Left ventricle myocardium superior (tissue), 1 donor: ENCODE measurements at regions not wholly inside any gene's neighbourhood (a gene's known extent, or its start where the extent isn't known, plus 50 kb on each side); places are given as distances from the start of the nearest gene placed in this dataset.
"Not testable (repeated sequence)": the region's sequence is repeated elsewhere in the genome, so short reads cannot be mapped to it uniquely, and the experiment has no call there.

Experiments used
- ATAC-seq: fragments of 200-7000 bp; cut with Tn5 transposase; one replicate; pipeline ENCODE4 v1.9.1; 2020; ENCODE audit warnings: mild to moderate bottlenecking, moderate library complexity
- DNase-seq: peaks from one replicate; pipeline ENCODE4 v3.0.0-alpha.2; 2020
- intact Hi-C: fragments of 100-400 bp; cut with micrococcal nuclease; formaldehyde crosslinking; loops from one replicate; pipeline ENCODE4 v1.11.0; 2022
- donor health status: DM: no; HTN: yes; CAD: no; lungs with severe emphysema.

- intact Hi-C loops: no loop called here
- DNase-seq: no peak
- no peak for ATAC-seq
These were observed 780.5 kb upstream of the CDH9 start for GRCh38 chr5:27818888-27819287.

- ATAC-seq: no peak
- intact Hi-C loops: no loop called here
These were observed 776.6 kb upstream of the CDH9 start for GRCh38 chr5:27814983-27815382.

GRCh38 chr5:27814286-27814685 is 775.9 kb upstream of the CDH9 start:
- intact Hi-C loops: no loop called here
- peak; percentile 37 for ATAC-seq
- no peak for DNase-seq

More at GRCh38 chr5:27814983-27815382, 776.6 kb upstream of the CDH9 start:
- DNase-seq: no peak

- intact Hi-C loops: no loop called here
- ATAC-seq (no peak), DNase-seq (no peak)
These were observed 772.1 kb upstream of the CDH9 start for GRCh38 chr5:27810458-27810857.

GRCh38 chr5:27797220-27797619 is 758.8 kb upstream of the CDH9 start:
- intact Hi-C loops: no loop called here
- ATAC-seq: no peak
- no peak for DNase-seq

DNA sequence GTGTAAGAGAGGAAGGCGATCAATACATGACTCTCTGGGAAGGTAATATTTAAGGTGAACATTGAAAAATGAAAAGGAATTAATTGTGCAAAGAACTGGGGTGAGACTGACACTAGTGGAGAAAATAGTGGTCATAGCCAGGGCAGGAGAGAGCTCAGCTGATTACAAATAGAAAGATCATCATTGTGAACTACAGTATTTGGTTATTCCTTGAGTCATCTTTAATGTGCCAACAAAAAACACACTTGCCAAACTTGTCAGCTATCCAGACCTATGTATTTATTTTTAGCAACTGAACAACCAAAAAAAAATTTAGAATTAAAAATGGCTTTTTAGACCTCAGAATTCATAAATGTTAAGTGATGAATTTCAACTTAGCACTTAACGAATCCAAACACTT is 749.8 kb upstream of the CDH9 start:
- ATAC-seq (no peak), DNase-seq (no peak)
- intact Hi-C loops: no loop called here

DNA sequence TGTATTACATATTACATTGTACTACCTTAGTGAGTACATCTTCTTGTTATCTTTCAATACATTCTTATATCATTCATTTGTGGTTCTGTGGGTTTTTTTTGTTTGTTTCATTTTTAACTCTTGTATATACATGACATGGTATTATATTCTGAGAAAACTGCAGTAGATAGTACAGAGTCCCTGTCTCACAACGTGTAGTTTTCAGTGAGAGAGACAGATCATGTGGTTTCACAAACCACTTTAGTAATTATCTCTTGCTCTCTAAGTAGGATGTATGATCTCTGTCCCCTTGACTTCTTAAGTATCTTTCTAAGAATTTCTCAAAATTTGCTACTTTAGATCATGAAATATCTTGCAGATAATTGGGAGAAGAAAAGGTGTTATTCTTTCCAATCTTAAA is 745.9 kb upstream of the CDH9 start:
- ATAC-seq: no peak
- intact Hi-C loops: no loop called here

DNA sequence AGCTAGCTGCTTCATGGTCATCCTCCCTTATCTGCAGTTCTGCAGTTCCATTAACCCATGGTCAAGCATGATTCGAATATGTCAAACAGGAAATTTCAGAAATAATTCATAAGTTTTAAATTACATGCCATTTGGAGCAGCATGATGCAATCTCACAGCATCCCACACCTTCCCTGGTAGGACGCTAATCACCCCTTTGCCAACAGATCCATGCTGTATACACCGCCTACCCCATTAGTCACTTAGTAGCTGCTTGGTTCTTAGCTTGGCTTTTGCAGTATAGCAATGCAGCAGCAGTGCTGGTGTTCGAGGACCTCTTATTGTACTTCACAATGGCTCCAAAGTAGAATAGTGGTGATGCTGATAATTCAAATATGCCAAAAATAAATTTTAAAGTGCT is 739.7 kb upstream of the CDH9 start:
- intact Hi-C loops: no loop called here
- ATAC-seq (no peak), DNase-seq (no peak)

More for the DNA sequence above, 745.9 kb upstream of the CDH9 start:
- no peak for DNase-seq

DNA sequence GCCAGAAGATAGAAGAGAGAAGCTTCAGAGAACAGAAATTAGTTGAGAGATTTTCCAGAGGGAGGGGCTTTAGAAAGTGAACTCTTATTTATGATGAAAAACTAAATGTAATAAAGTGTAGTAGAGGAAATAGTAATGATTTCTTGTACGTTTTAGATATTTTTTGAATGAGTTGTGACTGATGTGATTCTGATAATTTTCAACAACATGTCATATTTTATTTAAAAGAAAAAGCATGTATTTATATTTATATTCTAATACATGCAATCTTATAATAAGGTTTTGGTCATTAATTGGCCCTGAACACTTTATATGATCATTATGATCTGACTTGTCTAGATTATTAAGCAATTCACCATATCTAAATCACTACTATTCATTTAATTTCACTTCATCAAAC is 735.2 kb upstream of the CDH9 start:
- ATAC-seq: no peak
- intact Hi-C loops: no loop called here
- DNase-seq: no peak

DNA sequence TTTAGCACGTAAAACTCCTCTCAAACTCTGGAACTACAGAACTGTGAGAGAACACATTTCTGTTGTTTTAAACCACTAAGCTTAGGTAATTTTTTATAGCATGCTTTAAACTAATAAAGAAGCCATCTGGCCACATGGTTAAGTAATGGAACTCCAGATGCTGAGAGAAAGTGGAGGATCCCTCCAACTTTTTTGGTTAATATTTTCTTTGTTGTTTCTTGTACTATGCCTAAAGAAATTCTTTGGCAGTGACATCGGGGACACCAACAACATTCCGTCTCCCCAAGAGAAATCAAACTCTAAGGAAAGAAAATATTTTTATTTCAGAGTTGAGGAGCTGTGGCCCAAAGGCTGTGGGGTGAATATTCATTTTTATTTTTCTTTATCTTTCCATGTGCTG is 734.8 kb upstream of the CDH9 start:
- ATAC-seq: no peak
- no peak for DNase-seq
- intact Hi-C loops: no loop called here

DNA sequence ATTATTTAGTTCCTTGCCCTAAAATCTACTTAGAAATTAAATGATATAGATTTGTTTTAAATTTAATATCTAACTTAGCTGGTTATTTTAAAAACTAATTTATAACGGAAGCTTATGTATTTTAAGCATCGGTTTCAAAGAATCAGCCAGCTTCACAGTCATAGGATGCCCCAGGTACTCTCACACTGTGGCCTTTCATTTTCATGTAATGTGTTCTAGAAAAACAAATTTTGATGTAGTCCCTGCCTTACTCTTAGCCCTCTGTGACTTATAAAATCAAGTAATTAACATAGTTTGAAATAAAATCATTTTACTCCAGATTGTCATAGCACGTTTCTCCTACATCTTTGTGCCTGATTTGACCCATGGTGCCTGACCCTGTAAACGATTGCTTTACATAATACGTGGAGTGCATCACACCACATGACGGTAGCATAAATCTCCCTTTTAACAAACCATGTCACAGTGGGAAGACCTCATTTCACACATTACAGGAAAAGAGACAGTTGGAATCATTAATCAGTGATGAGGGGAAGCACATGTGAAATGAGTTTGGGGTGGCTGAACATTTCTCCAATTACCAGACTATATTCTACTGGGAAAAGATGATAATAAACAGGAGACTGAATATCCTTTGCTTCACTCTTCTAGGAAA is 731.5 kb upstream of the CDH9 start:
- DNase-seq: no peak
- ATAC-seq: no peak
- intact Hi-C loops: no loop called here

- DNase-seq: no peak
- intact Hi-C loops: no loop called here
- no peak for ATAC-seq
These were observed 710.5 kb upstream of the CDH9 start for GRCh38 chr5:27748847-27749246.

GRCh38 chr5:27743383-27743979 is 705.1 kb upstream of the CDH9 start:
- not testable (repeated sequence) for DNase-seq

DNA sequence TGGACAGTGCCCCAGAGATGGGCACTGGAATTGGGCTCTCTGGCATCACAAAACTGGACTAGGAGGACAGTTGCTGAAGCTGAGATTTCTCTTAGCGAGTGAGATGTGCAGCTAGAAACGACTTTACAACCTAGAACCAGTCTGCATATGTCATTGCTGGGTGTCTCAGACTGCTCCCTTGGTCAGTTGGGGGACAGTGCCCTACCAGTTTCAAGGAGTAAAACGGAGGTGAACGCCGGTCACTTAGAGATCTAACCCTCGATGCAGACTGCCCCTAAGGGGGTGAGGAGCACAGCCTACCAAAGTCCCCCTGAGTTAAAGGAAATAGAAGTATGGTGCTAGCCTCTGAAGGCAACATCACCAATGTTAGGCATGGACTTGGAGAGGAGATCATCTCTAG is 704.4 kb upstream of the CDH9 start:
- DNase-seq: no peak
- intact Hi-C loops: no loop called here
- no peak for ATAC-seq

More at GRCh38 chr5:27743383-27743979, 705.1 kb upstream of the CDH9 start:
- intact Hi-C loops, ATAC-seq: not testable (repeated sequence)

DNA sequence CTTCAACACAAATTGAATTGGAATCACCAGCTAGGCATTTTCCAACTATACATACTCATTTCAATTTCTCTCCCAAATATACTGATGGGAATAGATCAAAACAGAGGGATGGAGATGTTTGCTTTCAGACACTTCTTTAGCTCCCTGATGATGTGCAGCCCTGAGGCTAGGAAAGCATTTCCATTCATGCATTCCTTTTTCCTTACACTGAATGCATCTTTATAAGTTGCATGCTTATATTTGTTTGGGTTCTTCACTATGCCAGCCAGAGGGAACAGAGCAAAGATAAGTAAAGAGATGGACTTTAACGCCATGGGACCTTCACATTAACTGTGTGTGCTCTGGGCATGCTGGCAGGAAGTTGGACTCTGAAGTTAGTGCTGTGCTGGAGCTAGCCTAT is 696.5 kb upstream of the CDH9 start:
- ATAC-seq (no peak), DNase-seq (no peak)
- intact Hi-C loops: no loop called here

- intact Hi-C loops: no loop called here
- no peak for ATAC-seq
These were observed 694.9 kb upstream of the CDH9 start for GRCh38 chr5:27733237-27733636.

GRCh38 chr5:27727254-27727653 is 688.9 kb upstream of the CDH9 start:
- intact Hi-C loops: no loop called here
- no peak for DNase-seq
- ATAC-seq: no peak

More at GRCh38 chr5:27733237-27733636, 694.9 kb upstream of the CDH9 start:
- DNase-seq: no peak

DNA sequence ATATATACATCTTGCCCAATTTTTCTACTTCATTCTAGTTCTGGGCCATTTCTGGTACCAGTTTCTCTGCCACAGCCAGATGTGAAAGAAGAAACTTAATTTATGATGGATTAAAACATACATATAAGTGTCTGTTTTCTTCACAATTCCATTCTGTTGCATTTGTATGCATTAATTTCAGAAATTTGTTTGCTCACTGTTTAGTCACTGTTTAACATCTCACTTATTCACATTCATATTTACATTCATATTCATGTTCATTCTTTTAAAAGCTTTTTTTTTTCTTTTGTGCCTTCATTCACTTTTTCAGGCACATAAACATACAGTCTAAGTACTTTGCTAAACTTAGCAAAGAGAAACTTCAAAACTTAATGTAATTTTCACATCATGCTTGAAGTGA is 684.0 kb upstream of the CDH9 start:
- DNase-seq: no peak
- intact Hi-C loops: no loop called here
- no peak for ATAC-seq

DNA sequence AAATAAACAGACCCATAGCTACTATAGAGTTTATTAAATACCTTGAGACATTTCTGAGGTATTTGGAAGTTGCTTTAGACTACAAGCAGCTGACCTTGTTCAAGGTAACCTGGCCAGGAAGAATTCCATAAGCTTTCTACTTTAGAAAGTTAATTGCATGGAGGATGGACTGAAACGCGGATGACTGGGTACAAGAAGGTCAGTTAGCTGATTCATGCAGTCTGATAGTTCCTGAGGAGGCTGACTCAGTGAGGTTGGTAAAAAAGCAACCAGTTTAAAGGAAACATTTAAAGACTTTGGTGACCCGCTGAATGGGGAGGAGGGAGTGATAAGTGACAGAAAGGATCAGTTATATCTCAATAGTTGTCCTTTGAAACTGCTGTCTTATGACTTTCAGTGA is 670.1 kb upstream of the CDH9 start:
- ATAC-seq: no peak
- intact Hi-C loops: no loop called here
- DNase-seq: no peak

DNA sequence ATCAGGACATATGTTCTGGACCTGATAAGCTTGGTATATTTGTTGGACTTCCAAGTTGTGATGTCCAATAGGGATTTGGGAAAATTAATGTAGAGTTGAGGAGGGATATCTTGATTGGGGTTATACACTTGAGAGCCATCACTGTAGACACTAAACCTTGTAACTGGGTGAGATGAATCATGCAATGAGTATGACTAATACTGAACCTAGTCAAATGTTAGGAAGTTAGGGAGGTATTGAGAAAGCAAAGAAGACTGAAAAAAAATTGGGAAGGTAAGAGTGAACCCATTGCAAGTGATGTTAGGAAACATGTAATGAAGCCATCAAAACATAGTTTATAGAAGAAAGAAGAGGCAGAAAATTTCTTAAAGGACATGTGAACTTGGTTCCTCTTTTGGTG is 668.4 kb upstream of the CDH9 start:
- intact Hi-C loops: no loop called here
- DNase-seq (no peak), ATAC-seq (no peak)

DNA sequence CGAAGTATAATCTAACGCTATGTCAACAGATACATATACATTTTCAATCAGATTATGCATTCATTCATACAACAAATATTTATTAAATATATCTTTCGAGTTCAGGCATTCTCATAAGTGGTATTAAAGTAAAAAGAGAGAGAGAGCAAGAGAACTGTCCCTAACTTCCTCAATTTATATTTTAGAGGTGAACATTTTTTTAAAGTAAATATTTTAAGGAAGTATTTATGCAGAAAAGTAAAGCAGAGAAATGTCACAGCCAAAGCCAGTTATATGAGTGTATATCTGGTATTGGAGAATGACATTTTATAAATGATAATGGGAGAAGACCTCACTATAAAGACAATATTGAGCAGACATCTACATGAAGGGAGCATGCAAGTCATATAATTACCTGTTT is 667.3 kb upstream of the CDH9 start:
- DNase-seq (no peak), ATAC-seq (no peak)
- intact Hi-C loops: no loop called here
